Keratinocyte (primary cell): ENCODE measurements at regions not wholly inside any gene's neighbourhood (a gene's known extent, or its start where the extent isn't known, plus 50 kb on each side); places are given as distances from the start of the nearest gene placed in this dataset.

Experiments used
- CTCF ChIP-seq, 3 experiments: IDR thresholded peaks in 1 of 3; conservative IDR thresholded peaks in 1 of 3; optimal IDR thresholded peaks in 1 of 3; 2 replicates in 2 of 3; 3 replicates in 1 of 3; pipeline versions ENCODE3 to v1.5.1; 2011; ENCODE audit warnings: low read length in 3 of 3, mild to moderate bottlenecking in 3 of 3, moderate library complexity in 2 of 3, control low read depth in 1 of 3, inconsistent platforms in 1 of 3; ENCODE audit not compliant: insufficient read depth in 2 of 3; ENCODE audit errors: extremely low read depth in 1 of 3
- EZH2 ChIP-seq: IDR thresholded peaks from one replicate; pipeline ENCODE4 v1.6.1; 2012; ENCODE audit warnings: inconsistent platforms, mild to moderate bottlenecking, low read length, moderate library complexity

- TF ChIP-seq CTCF (optimal IDR thresholded peaks at IDR 0.05 in 1 of 3, IDR thresholded peaks at IDR 0.05 in 1 of 3, conservative IDR thresholded peaks at IDR 0.05 in 1 of 3; ENCODE audit: extremely low read depth in 1 of 3, insufficient read depth in 2 of 3, low read length in 3 of 3): no peak
- TF ChIP-seq EZH2: no peak
Observed at GRCh38 chr6:133645966-133646740, 242.8 kb upstream of the TCF21 start.
